ENCODE measurements at regions not wholly inside any gene's neighbourhood (a gene's known extent, or its start where the extent isn't known, plus 50 kb on each side); places are given as distances from the start of the nearest gene placed in this dataset.

GRCh38 chr11:131248588-131248987 is 121.8 kb upstream of the NTM start:
- no peak for DNase-seq

More at GRCh38 chr11:131248588-131248987, 121.8 kb upstream of the NTM start:
- no peak overlapping the region for H3K4me2 ChIP-seq (ENCODE audit: insufficient read depth, insufficient read length, low read length)
- no peak for TF ChIP-seq CTCF (conservative IDR thresholded peaks at IDR 0.05)
- peaks cover 15% of the 10 kb centered on the region for H3K4me1 ChIP-seq (ENCODE audit: insufficient read depth, low read length)
- no peak overlapping the region for H3K23ac ChIP-seq (ENCODE audit: insufficient read length, low read depth, low read length)
- no peak overlapping the region for H3K56ac ChIP-seq (ENCODE audit: insufficient read length, low read depth, low read length)
- no peaks in the 10 kb centered on the region for H4K20me1 ChIP-seq (ENCODE audit: control insufficient read depth, insufficient read depth, insufficient read length)
- no peak overlapping the region for H4K91ac ChIP-seq (ENCODE audit: insufficient read length, low read depth, low read length)
- no peak overlapping the region for H3K27ac Mint-ChIP-seq
- no peak overlapping the region for H3T11ph ChIP-seq (ENCODE audit: low read length)
- H4K5ac ChIP-seq (ENCODE audit: insufficient read length, low read depth, low read length), result no peak overlapping the region
- H3K18ac ChIP-seq (ENCODE audit: insufficient read length, low read depth, low read length), result no peak overlapping the region
- no peak overlapping the region for H3K9ac ChIP-seq (ENCODE audit: extremely low read depth, insufficient read length, low read length)
- H3K27me3 ChIP-seq (ENCODE audit: insufficient read depth, low read length), result no peaks in the 10 kb centered on the region; the same call in 1 of the 2 replicates
- no CpG with 5 or more reads among the region's 2 CpGs for WGBS (ENCODE audit: extremely low coverage, insufficient read length, low lambda C conversion rate)
- H3K9me3 Mint-ChIP-seq, result no peaks in the 10 kb centered on the region
- no peak overlapping the region for H3K4me3 Mint-ChIP-seq
- H3K27ac ChIP-seq (ENCODE audit: insufficient read length, low read depth, low read length), result no peak overlapping the region
- no peaks in the 10 kb centered on the region for H3K9me3 ChIP-seq (ENCODE audit: control insufficient read depth, low read depth, low read length)
- H2AK5ac ChIP-seq (ENCODE audit: insufficient read length, low read length), result no peak overlapping the region
- H3K4ac ChIP-seq (ENCODE audit: low read depth, low read length), result no peak overlapping the region
- H2BK12ac ChIP-seq (ENCODE audit: insufficient read length, low read depth, low read length), result no peak overlapping the region
- no peaks in the 10 kb centered on the region for H3K36me3 Mint-ChIP-seq (ENCODE audit: insufficient read depth in 1 of 3, low read depth in 3 of 3)
- no peak overlapping the region for H3K14ac ChIP-seq (ENCODE audit: insufficient read depth, low read length)
- H3K23me2 ChIP-seq (ENCODE audit: insufficient read length, low read depth, low read length, poor library complexity, severe bottlenecking), result peaks cover 1% of the 10 kb centered on the region
- H3K4me1 Mint-ChIP-seq, result peaks cover 52 to 63% of the 10 kb centered on the region in 2 experiments
- H2BK15ac ChIP-seq (ENCODE audit: low read depth, low read length), result no peak overlapping the region
- H2BK20ac ChIP-seq (ENCODE audit: low read depth, low read length, poor library complexity, severe bottlenecking), result no peak overlapping the region
- H3K79me2 ChIP-seq (ENCODE audit: insufficient read depth, low read length), result no peaks in the 10 kb centered on the region
- H2AFZ ChIP-seq (ENCODE audit: low read length), result no peak overlapping the region
- no peak overlapping the region for H4K8ac ChIP-seq (replicated peaks; ENCODE audit: insufficient read length, low read depth, low read length)
- no peak overlapping the region for H2BK120ac ChIP-seq (ENCODE audit: low read depth, low read length, poor library complexity, severe bottlenecking)
- H2BK5ac ChIP-seq (ENCODE audit: insufficient read length, low read length), result no peak overlapping the region
- H3K79me1 ChIP-seq (ENCODE audit: insufficient read depth, low read depth, low read length, poor library complexity, severe bottlenecking), result no peaks in the 10 kb centered on the region
- H3K27me3 Mint-ChIP-seq (ENCODE audit: low read depth), result peaks cover 1% of the 10 kb centered on the region; the same call in 1 of the 2 replicates

Data from H9 (cell line).